HepG2 (cell line): ENCODE measurements at regions not wholly inside any gene's neighbourhood (a gene's known extent, or its start where the extent isn't known, plus 50 kb on each side); places are given as distances from the start of the nearest gene placed in this dataset.

Experiments used
- AGO1 ChIP-seq: fragments of 200-400 bp; formaldehyde crosslinking; IDR thresholded peaks from 2 replicates; pipeline ENCODE4 v1.6.1; 2017; ENCODE audit warnings: mild to moderate bottlenecking, low read depth, low read length, moderate library complexity; ENCODE audit not compliant: poor library complexity, severe bottlenecking
- ETV6 ChIP-seq: sonication (generic); formaldehyde crosslinking; conservative IDR thresholded peaks from 2 replicates; pipeline ENCODE4 v1.4.0; 2020; ENCODE audit warnings: missing genetic modification reagents
- KDM3A ChIP-seq: IDR thresholded peaks from 2 replicates; pipeline ENCODE4 v1.6.1; 2018; ENCODE audit warnings: low read depth, missing compliant biosample characterization
- NFE2 ChIP-seq: sonication (generic); formaldehyde crosslinking; IDR thresholded peaks from 2 replicates; pipeline ENCODE4 v1.4.0; 2020; ENCODE audit warnings: missing genetic modification reagents
- SMYD3 ChIP-seq: sonication (generic); formaldehyde crosslinking; IDR thresholded peaks from 2 replicates; pipeline ENCODE4 v1.8.1; 2023; ENCODE audit warnings: mild to moderate bottlenecking, missing genetic modification reagents
- SNAI1 ChIP-seq: sonication (generic); formaldehyde crosslinking; IDR thresholded peaks from 2 replicates; pipeline ENCODE4 v1.5.0; 2020; ENCODE audit warnings: mild to moderate bottlenecking, missing genetic modification reagents, borderline replicate concordance
- SNAPC4 ChIP-seq: sonication (generic); formaldehyde crosslinking; IDR thresholded peaks from 2 replicates; pipeline ENCODE4 v1.4.0; 2020; ENCODE audit warnings: mild to moderate bottlenecking, missing genetic modification reagents
- TBP ChIP-seq: sonication (generic); formaldehyde crosslinking; IDR thresholded peaks from 2 replicates; pipeline ENCODE4 v1.5.0; 2020; ENCODE audit warnings: missing genetic modification reagents
- TBX3 ChIP-seq: fragments of 450-650 bp; IDR thresholded peaks from 2 replicates; pipeline ENCODE4 v1.6.1; 2017; ENCODE audit warnings: antibody characterized with exemption, mild to moderate bottlenecking, inconsistent platforms, borderline replicate concordance
- TEAD2 ChIP-seq: sonication (generic); formaldehyde crosslinking; IDR thresholded peaks from 2 replicates; pipeline ENCODE4 v1.9.0; 2021; ENCODE audit warnings: missing genetic modification reagents
- UBTF ChIP-seq: sonication (generic); formaldehyde crosslinking; IDR thresholded peaks from 2 replicates; pipeline ENCODE4 v1.4.0; 2020; ENCODE audit warnings: mild to moderate bottlenecking, missing genetic modification reagents
- ZNF124 ChIP-seq: sonication (generic); formaldehyde crosslinking; IDR thresholded peaks from 2 replicates; pipeline ENCODE4 v1.4.0; 2020; ENCODE audit warnings: missing genetic modification reagents
- ZNF160 ChIP-seq: sonication (generic); formaldehyde crosslinking; IDR thresholded peaks from 2 replicates; pipeline ENCODE4 v1.8.0; 2022; ENCODE audit warnings: mild to moderate bottlenecking, inconsistent platforms, missing genetic modification reagents
- ZNF253 ChIP-seq: sonication (generic); formaldehyde crosslinking; IDR thresholded peaks from 2 replicates; pipeline ENCODE4 v1.8.0; 2022; ENCODE audit warnings: mild to moderate bottlenecking, missing genetic modification reagents, borderline replicate concordance
- ZNF350 ChIP-seq: sonication (generic); formaldehyde crosslinking; IDR thresholded peaks from 2 replicates; pipeline ENCODE4 v1.4.0; 2020; ENCODE audit warnings: mild to moderate bottlenecking, low read depth, missing genetic modification reagents, borderline replicate concordance
- ZNF556 ChIP-seq: sonication (generic); formaldehyde crosslinking; IDR thresholded peaks from 2 replicates; pipeline ENCODE4 v1.4.0; 2020; ENCODE audit warnings: mild to moderate bottlenecking, missing genetic modification reagents, borderline replicate concordance
- ZNF605 ChIP-seq: sonication (generic); formaldehyde crosslinking; IDR thresholded peaks from 2 replicates; pipeline ENCODE4 v1.8.0; 2022; ENCODE audit warnings: mild to moderate bottlenecking, missing genetic modification reagents
- ZNF761 ChIP-seq: sonication (generic); formaldehyde crosslinking; conservative IDR thresholded peaks from 2 replicates; pipeline ENCODE4 v1.4.0; 2020; ENCODE audit warnings: mild to moderate bottlenecking, missing genetic modification reagents
- ZNF772 ChIP-seq: sonication (generic); formaldehyde crosslinking; IDR thresholded peaks from 2 replicates; pipeline ENCODE4 v1.5.0; 2020; ENCODE audit warnings: mild to moderate bottlenecking, missing genetic modification reagents
- ZNF883 ChIP-seq: sonication (generic); formaldehyde crosslinking; IDR thresholded peaks from 2 replicates; pipeline ENCODE4 v1.5.1; 2020; ENCODE audit warnings: mild to moderate bottlenecking, missing genetic modification reagents; ENCODE audit errors: not compliant biosample characterization
- TF ChIP-seq, protein P1 (sequence below): sonication (generic); formaldehyde crosslinking; IDR thresholded peaks from 2 replicates; pipeline ENCODE4 v1.8.0; 2022; ENCODE audit warnings: mild to moderate bottlenecking, missing genetic modification reagents, moderate library complexity
- TF ChIP-seq, protein P2 (sequence below): sonication (generic); formaldehyde crosslinking; IDR thresholded peaks from 2 replicates; pipeline ENCODE4 v1.8.1; 2023; ENCODE audit warnings: mild to moderate bottlenecking, missing genetic modification reagents, borderline replicate concordance

DNA sequence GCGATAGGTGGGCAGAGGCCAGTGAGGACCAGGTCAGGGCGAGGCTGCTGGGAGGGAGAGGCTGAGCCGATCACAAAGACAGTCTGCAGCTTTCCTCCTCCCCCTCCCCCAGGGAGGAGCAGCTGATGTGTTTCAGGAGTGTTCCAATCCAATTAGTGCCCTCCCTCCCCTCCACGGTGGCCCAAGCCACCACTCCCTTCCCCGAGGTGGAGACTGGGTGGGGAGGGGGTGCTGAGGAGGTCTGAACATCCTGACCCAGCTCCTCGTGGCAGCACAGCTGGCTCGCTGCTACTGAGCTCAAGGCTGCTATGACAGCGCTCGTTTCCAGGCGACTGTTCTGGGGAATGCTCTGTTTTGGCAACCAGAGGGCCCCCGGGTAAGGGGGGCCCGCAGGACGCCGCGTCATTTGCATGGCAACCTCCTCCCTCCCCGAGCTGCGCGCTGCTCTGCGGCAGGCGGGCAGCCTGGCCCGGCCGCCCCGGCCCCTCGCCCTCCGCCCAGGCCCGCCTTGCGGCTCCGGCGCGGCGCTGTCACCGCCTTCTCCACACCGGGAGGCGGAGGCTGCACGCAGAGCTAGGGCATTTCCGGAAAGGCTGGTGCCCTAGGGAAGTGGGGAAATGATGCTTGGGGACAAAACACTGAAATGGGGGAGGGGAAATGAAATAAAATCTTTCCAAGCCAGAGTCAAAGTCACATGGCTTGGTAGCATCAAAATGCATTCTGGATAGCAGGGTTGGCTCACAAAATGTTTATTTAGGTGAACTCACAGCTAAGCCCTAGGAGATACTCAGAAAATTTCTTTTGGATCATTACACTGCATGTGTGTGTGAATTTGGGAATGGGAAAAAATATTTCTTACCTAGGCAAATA is 67.4 kb upstream of the PIM1 start (continued):
- peak; percentile 91 for TF ChIP-seq UBTF (CRISPR knock-in tag)
- TF ChIP-seq, protein P1, sequence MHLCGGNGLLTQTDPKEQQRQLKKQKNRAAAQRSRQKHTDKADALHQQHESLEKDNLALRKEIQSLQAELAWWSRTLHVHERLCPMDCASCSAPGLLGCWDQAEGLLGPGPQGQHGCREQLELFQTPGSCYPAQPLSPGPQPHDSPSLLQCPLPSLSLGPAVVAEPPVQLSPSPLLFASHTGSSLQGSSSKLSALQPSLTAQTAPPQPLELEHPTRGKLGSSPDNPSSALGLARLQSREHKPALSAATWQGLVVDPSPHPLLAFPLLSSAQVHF (CRISPR knock-in tag) = no peak
- TF ChIP-seq, protein P2, sequence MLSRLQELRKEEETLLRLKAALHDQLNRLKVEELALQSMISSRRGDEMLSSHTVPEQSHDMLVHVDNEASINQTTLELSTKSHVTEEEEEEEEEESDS = peak; percentile 56; the same call in 1 of the 2 replicates
- TF ChIP-seq AGO1 = peak; percentile 73
- peak; percentile 16 for TF ChIP-seq ETV6 (CRISPR knock-in tag)
- 0 out of 2 replicates have a peak, but pooled peaks have one; percentile 21 for TF ChIP-seq TBP
- TF ChIP-seq ZNF160 (CRISPR knock-in tag) = no peak
- 0 out of 2 replicates have a peak, but pooled peaks have one; percentile 23 for TF ChIP-seq ZNF772
- TF ChIP-seq SNAPC4 (CRISPR knock-in tag) = no peak
- peak; percentile 26 for TF ChIP-seq ZNF883 (CRISPR knock-in tag)
- no peak for TF ChIP-seq ZNF350 (CRISPR knock-in tag)
- no peak for TF ChIP-seq NFE2 (CRISPR knock-in tag)
- TF ChIP-seq ZNF761 = peak; percentile 86
- TF ChIP-seq SMYD3 (CRISPR knock-in tag) = 0 out of 2 replicates have a peak, but pooled peaks have one; percentile 41
- no peak for TF ChIP-seq SNAI1
- TF ChIP-seq KDM3A (CRISPR knock-in tag) = peak; percentile 64
- TF ChIP-seq ZNF253 = 0 out of 2 replicates have a peak, but pooled peaks have one; percentile 23
- no peak for TF ChIP-seq TEAD2 (CRISPR knock-in tag)
- TF ChIP-seq TBX3 = no peak
- TF ChIP-seq ZNF124 = no peak
- TF ChIP-seq ZNF556 (CRISPR knock-in tag) = peak; percentile 88; the same call in 1 of the 2 replicates
- no peak for TF ChIP-seq ZNF605 (CRISPR knock-in tag)
